Upper lobe of left lung (tissue), 6 donors: ENCODE measurements at regions not wholly inside any gene's neighbourhood (a gene's known extent, or its start where the extent isn't known, plus 50 kb on each side); places are given as distances from the start of the nearest gene placed in this dataset.

ENCODE experiments used
- ATAC-seq, 2 donors: fragments of 200-7000 bp; cut with Tn5 transposase; one replicate each; pipeline ENCODE4 v1.9.1; 2022; ENCODE audit warnings: mild to moderate bottlenecking in 2 of 2, moderate library complexity in 2 of 2; ENCODE audit not compliant: low FRiP score in 2 of 2
- DNase-seq, 2 donors: peaks; one replicate each; pipeline ENCODE4 v3.0.0-alpha.2; 2019 to 2020
- H3K27ac ChIP-seq, 4 donors: fragments of 200-600 bp; sonication (generic); one replicate each; pipeline ENCODE4 v1.5.1; 2016 to 2019
- H3K27me3 ChIP-seq, 4 donors: fragments of 200-600 bp; sonication (generic); one replicate each; pipeline ENCODE4 v1.5.1; 2017 to 2019
- H3K36me3 ChIP-seq, 4 donors: fragments of 200-600 bp; sonication (generic); one replicate each; pipeline ENCODE4 v1.5.1; 2016 to 2019
- H3K4me1 ChIP-seq, 4 donors: fragments of 200-600 bp; sonication (generic); one replicate each; pipeline ENCODE4 v1.5.1; 2018 to 2019
- H3K4me3 ChIP-seq, 4 donors: fragments of 200-600 bp; sonication (generic); one replicate each; pipeline ENCODE4 v1.5.1; 2017 to 2019; ENCODE audit warnings: mild to moderate bottlenecking in 2 of 4, moderate library complexity in 1 of 4
- H3K9me3 ChIP-seq, 4 donors: fragments of 200-600 bp; sonication (generic); one replicate each; pipeline ENCODE4 v1.5.1; 2018 to 2019
- EP300 ChIP-seq, 4 donors: sonication (generic); formaldehyde crosslinking; IDR thresholded peaks; one replicate each; pipeline ENCODE4 v1.5.1; 2017; ENCODE audit warnings: antibody characterized with exemption in 4 of 4, control low read depth in 2 of 4
- POLR2A ChIP-seq, 4 donors: fragments of 450-650 bp; IDR thresholded peaks; one replicate each; pipeline ENCODE4 v1.5.1; 2016 to 2017; ENCODE audit warnings: antibody characterized with exemption in 4 of 4, mild to moderate bottlenecking in 2 of 4
- POLR2AphosphoS5 ChIP-seq, 2 donors: sonication (generic); formaldehyde crosslinking; IDR thresholded peaks; one replicate each; pipeline ENCODE4 v1.5.1; 2017; ENCODE audit warnings: antibody characterized with exemption in 2 of 2
- WGBS, 2 donors: methylation state at CpG; one replicate each; pipeline ENCODE4 v1.1.5; 2017 to 2018; 5-methylcytosine and 5-hydroxymethylcytosine counted together
- TF ChIP-seq, protein P1 (sequence below), 6 experiments: fragments of 450-650 bp in 4 of 6; fragments of 200-600 bp in 2 of 6; sonication (generic) in 2 of 6; IDR thresholded peaks; one replicate each; pipeline ENCODE4 v1.5.1; 2016 to 2019; ENCODE audit warnings: antibody characterized with exemption in 6 of 6
- donor health status: DM: no; HTN: no; CAD: no; lungs with moderate emphysema.
- donor health status: DM: no; HTN: yes; CAD: no; lungs with severe emphysema.

DNA sequence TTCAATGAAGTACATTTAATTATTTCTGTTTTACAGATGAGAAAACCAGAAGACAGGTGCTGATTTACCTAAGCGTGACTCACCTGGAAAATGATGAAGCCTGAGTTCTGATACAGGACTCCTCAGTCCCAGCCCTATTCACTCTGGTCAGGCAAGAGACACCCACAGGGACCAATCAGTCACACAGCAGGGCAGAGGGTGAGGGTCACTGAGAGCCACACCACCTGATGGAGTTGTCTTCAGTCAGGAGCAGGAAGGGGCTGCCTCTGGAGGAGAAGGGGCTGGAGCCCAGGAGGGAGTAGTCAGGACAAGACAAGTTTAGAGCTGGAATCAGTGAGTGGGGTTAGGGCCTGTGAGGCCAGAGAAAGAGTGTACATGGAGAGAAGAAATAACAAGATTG, 251.2 kb upstream of the MOCS1 start:
- H3K27ac ChIP-seq: no peak overlapping the region
- no peaks in the 10 kb centered on the region for H3K27me3 ChIP-seq
- 93 to 100% methylated on average over 1 of the region's 1 CpG for WGBS, 2 donors
- no peak for DNase-seq
- H3K4me1 ChIP-seq: no peaks in the 10 kb centered on the region
- ATAC-seq: no peak
- H3K36me3 ChIP-seq: no peaks in the 10 kb centered on the region
- TF ChIP-seq, protein P1, sequence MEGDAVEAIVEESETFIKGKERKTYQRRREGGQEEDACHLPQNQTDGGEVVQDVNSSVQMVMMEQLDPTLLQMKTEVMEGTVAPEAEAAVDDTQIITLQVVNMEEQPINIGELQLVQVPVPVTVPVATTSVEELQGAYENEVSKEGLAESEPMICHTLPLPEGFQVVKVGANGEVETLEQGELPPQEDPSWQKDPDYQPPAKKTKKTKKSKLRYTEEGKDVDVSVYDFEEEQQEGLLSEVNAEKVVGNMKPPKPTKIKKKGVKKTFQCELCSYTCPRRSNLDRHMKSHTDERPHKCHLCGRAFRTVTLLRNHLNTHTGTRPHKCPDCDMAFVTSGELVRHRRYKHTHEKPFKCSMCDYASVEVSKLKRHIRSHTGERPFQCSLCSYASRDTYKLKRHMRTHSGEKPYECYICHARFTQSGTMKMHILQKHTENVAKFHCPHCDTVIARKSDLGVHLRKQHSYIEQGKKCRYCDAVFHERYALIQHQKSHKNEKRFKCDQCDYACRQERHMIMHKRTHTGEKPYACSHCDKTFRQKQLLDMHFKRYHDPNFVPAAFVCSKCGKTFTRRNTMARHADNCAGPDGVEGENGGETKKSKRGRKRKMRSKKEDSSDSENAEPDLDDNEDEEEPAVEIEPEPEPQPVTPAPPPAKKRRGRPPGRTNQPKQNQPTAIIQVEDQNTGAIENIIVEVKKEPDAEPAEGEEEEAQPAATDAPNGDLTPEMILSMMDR (IDR thresholded peaks at IDR 0.05): no peak
- TF ChIP-seq POLR2AphosphoS5 (IDR thresholded peaks at IDR 0.05) (no peak), POLR2A (IDR thresholded peaks at IDR 0.05) (no peak), EP300 (IDR thresholded peaks at IDR 0.05) (no peak)
- H3K9me3 ChIP-seq: peaks cover 0 to 15% (median 4%) of the 10 kb centered on the region in 4 donors
- no peak overlapping the region for H3K4me3 ChIP-seq

DNA sequence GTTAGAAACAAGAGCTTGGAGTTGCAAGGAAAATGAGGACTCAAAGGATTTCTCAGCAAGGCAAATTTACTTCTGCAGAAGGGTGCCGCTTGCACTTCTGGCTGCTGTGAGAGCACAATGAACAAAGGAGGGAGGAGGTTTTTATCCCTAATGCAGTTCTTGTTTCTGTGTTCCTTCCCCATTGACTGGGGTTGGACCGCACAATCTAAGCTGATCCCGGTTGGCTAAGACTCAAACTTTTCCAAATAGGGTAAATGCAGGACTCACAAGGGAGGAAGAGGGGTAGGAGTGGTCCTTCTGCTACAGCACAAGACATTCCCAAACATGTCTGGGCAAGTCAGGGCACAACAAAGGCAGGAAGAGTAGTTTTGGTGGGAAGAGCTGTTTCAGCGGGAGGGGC, 249.6 kb upstream of the MOCS1 start:
- WGBS, 2 donors: 90 to 94% methylated on average over 4 of the region's 4 CpGs
- Histone ChIP-seq H3K4me1 (no peaks in the 10 kb centered on the region), H3K27ac (no peak overlapping the region), H3K36me3 (no peaks in the 10 kb centered on the region), H3K9me3 (peaks cover 0 to 15% (median 4%) of the 10 kb centered on the region in 4 donors), H3K27me3 (no peaks in the 10 kb centered on the region), H3K4me3 (no peak overlapping the region)
- no peak for TF ChIP-seq POLR2AphosphoS5 (IDR thresholded peaks at IDR 0.05)
- no peak for ATAC-seq
- DNase-seq: no peak

DNA sequence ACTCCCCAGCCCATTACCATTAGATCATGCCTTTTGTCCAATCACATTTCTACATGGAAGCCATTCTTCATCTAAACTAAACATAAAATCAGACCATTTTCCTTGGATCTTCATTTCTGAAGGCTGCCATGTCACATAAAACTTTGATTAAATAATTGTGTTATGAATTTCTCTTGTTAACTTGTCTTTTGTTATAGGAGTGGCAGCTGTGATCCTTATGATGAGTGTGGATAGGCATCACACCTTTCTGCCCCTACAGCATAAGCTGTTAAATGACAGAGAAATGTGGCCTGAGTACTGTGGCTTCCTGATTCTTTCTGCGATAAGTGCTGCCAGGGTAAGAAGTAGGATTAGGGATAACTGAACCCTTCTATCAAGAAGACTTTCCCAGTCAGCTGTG, 247.1 kb upstream of the MOCS1 start:
- no peak for ATAC-seq
- no peaks in the 10 kb centered on the region for H3K27me3 ChIP-seq
- WGBS, 2 donors: 94 to 100% methylated on average over 1 of the region's 1 CpG
- DNase-seq: no peak
- no peaks in the 10 kb centered on the region for H3K36me3 ChIP-seq
- no peak overlapping the region for H3K4me3 ChIP-seq
- no peak overlapping the region for H3K27ac ChIP-seq
- peaks cover 0 to 15% (median 4%) of the 10 kb centered on the region in 4 donors for H3K9me3 ChIP-seq
- H3K4me1 ChIP-seq: no peaks in the 10 kb centered on the region
- TF ChIP-seq, protein P1 (IDR thresholded peaks at IDR 0.05): no peak
- TF ChIP-seq POLR2A (IDR thresholded peaks at IDR 0.05) (no peak), EP300 (IDR thresholded peaks at IDR 0.05) (no peak), POLR2AphosphoS5 (IDR thresholded peaks at IDR 0.05) (no peak)

DNA sequence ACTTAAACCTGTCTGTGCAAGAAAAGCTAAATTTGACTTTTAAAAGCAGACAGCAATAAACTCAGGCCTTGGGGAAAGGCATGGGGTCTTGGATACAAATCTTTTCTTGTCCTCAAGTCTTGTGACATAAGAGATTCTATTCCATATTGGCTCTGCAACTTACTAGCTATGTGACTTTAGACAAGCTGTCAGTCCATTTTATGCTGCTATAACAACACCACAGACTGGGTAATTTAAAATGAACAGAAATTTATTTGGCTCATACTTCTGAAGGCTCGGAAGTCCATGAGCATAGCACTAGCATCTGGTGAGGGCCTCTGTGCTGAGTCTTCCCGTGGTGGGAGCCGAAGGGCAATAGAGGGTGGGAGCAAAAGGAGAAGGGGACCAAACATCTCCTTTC, 246.0 kb upstream of the MOCS1 start:
- no peak for ATAC-seq
- Histone ChIP-seq H3K36me3 (no peaks in the 10 kb centered on the region), H3K4me3 (no peak overlapping the region), H3K27me3 (no peaks in the 10 kb centered on the region), H3K4me1 (no peaks in the 10 kb centered on the region), H3K27ac (no peak overlapping the region), H3K9me3 (peaks cover 0 to 15% (median 4%) of the 10 kb centered on the region in 4 donors)
- no peak for DNase-seq
- TF ChIP-seq POLR2A (IDR thresholded peaks at IDR 0.05): no peak
- TF ChIP-seq, protein P1 (IDR thresholded peaks at IDR 0.05): no peak
- no peak for TF ChIP-seq POLR2AphosphoS5 (IDR thresholded peaks at IDR 0.05)
- no peak for TF ChIP-seq EP300 (IDR thresholded peaks at IDR 0.05)
- 85 to 89% methylated on average over 3 of the region's 3 CpGs for WGBS, 2 donors

DNA sequence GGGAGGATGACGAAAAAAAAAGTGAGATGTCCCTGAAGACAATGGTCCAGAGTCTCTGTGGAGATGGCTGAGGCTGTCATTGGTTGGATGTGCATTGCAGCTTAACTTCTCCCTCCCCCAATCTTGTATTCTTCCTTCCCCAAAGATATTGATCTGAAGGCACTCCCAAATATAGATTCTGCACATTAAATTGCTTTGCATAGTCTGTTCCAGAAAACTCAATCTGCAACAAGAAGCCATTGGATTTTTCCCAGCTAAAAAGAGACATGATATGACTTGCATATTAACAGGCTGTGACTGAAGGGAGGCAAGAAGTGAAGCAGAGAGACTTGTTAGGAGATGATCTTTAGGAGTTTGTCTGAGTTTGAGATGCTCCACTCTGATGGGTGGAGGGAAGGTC, 245.2 kb upstream of the MOCS1 start:
- Histone ChIP-seq H3K27ac (no peak overlapping the region), H3K27me3 (no peaks in the 10 kb centered on the region), H3K4me1 (no peaks in the 10 kb centered on the region), H3K9me3 (peaks cover 0 to 15% (median 4%) of the 10 kb centered on the region in 4 donors), H3K36me3 (no peaks in the 10 kb centered on the region), H3K4me3 (no peak overlapping the region)
- 93 to 96% methylated on average over 1 of the region's 1 CpG for WGBS, 2 donors
- DNase-seq: no peak
- TF ChIP-seq POLR2AphosphoS5 (IDR thresholded peaks at IDR 0.05) (no peak), POLR2A (IDR thresholded peaks at IDR 0.05) (no peak), EP300 (IDR thresholded peaks at IDR 0.05) (no peak)
- TF ChIP-seq, protein P1 (IDR thresholded peaks at IDR 0.05): no peak
- no peak for ATAC-seq
